GM23248 (cell line): ENCODE measurements at regions not wholly inside any gene's neighbourhood (a gene's known extent, or its start where the extent isn't known, plus 50 kb on each side); places are given as distances from the start of the nearest gene placed in this dataset.

Experiments
- EZH2 ChIP-seq: fragments of 200-600 bp; sonication (generic); IDR thresholded peaks from 2 replicates; pipeline ENCODE4 v1.6.1; 2018; ENCODE audit warnings: antibody characterized with exemption, mild to moderate bottlenecking; ENCODE audit not compliant: insufficient read depth, poor library complexity, severe bottlenecking
- EZH2phosphoT487 ChIP-seq: fragments of 200-600 bp; sonication (generic); IDR thresholded peaks from 2 replicates; pipeline ENCODE4 v1.6.1; 2018; ENCODE audit warnings: antibody characterized with exemption, moderate library complexity, mild to moderate bottlenecking, low read depth; ENCODE audit not compliant: insufficient read depth

DNA sequence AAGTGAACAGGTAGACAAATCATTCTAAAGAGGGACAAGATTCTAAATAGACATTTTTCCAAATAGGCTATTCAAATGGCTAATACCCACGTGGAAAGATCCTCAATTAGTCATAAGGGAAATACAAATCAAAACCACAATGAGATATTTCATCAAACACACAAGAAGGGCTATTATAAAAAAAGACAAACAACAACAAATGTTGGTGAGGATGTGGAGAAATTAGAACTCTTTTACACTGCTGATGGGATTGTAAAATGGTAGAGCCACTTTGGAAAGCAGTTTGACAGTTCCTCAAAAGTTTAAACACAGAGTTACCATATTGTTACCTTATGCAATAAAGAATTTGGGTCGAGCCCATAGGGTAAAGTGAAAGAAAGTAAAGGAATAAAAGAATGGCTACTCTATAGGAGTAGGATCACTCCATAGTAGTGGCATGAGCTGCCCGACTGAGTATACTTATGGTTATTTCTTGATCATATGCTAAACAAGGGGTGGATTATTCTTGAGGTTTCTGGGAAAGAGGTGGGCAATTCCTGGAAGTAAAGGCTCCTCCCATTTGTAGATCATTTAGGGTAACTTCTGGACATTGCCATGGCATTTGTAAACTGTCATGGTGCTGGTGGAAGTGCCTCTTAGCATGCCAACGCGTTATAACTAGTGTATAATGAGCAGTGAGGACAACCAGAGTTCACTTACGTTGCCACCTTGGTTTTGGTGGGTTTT lies 58.9 kb upstream of the FAM9C start:
- no peak for TF ChIP-seq EZH2
- TF ChIP-seq EZH2phosphoT487 = no peak
